LHCN-M2 (cell line): ENCODE measurements at regions not wholly inside any gene's neighbourhood (a gene's known extent, or its start where the extent isn't known, plus 50 kb on each side); places are given as distances from the start of the nearest gene placed in this dataset.
A peak's percentile ranks its signal among the peaks of the same experiment; 100 is the strongest.

Source experiments
- DNase-seq: peaks from one replicate; pipeline ENCODE4 v3.0.0-alpha.2; 2012; ENCODE audit warnings: low read depth

GRCh38 chr6:113442040-113442439 is 415.1 kb upstream of the MARCKS start:
- DNase-seq = no peak

DNA sequence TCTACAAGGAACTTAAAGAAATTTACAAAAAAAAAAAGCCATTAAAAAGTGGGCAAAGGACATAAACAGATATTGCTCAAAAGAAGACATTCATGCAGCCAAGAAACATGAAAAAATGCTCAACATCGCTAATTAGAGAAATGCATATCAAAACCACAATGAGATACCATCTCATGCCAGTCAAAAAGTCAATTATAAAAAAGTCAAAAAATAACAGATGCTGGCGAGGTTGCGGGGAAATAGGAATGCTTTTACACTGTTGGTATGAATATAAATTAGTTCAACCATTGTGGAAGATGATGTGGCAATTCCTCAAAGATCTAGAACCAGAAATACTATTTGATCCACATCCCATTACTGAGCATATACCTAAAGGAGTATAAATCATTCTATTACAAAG is 411.9 kb upstream of the MARCKS start:
- no peak for DNase-seq

DNA sequence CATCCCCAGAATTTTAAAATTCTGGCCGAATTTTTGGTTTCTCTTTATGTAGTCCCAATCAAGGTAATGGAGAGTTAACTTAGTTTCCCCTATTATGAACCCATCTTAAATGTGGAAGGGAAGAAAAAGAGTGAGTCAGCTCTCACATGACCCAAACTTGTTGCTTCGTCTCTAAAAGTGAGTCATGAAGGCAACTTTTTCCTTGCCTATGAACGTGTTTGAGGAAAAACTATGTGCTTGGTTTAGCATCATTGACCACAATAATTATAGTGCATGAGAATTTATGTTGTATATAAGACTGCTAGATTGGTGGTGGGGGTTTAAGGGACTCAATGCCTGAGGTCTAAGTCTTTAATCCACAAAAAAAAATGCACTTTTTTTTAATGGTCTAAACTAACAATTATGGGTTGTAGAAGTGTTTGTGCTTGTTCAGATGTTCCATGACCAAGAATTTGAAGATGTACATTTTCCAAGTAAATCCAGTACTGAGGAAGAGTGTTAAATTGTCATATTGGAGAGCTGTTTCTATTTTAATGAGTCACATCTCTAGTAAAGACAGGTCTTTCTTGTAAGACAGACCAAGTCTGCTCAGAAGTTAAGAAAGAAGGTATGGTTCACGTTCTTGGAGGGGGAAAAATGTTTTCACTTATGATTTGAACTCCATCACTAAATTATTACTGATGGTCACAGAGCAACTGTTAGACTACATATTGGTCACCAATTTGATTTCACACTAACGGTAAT is 409.9 kb upstream of the MARCKS start:
- DNase-seq = peak; percentile 91

DNA sequence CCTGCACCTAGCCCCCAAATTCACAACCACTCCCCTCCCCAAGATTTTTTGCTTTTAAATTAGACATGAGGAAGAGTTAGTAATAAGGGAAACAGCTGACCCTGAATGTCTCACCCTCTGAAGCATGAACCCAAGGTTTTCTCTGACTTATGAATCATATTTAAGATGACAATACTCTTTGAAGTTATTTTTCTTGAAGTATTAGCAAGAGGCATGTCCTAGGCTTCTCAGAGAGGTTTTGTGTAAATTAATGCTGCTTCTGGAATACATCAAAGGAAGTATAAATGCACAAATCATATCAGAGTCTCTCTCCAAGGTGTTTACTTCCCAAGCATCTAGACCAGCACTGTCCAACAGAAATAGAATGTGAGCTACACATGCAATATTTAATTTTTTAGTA is 408.1 kb upstream of the MARCKS start:
- DNase-seq = peak; percentile 86

DNA sequence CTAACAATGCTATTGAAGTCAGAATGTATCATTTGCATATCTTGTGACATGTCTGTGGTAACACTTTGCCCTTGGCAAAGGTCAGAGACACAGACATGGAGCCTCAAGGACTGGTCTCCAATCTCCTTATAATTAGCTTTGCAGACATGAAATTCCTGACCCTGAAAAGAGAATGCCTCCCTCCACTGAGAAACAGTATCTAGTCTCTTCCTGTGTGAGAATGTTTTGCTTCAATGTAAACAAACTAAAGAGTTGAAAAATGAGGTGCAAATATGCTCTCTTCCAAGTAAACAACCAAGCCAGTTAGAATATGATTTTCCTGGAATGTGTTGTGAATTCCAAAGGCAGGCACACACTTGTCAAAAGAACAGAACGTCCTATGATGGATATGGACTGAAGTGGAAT is 407.1 kb upstream of the MARCKS start:
- peak; percentile 75 for DNase-seq

DNA sequence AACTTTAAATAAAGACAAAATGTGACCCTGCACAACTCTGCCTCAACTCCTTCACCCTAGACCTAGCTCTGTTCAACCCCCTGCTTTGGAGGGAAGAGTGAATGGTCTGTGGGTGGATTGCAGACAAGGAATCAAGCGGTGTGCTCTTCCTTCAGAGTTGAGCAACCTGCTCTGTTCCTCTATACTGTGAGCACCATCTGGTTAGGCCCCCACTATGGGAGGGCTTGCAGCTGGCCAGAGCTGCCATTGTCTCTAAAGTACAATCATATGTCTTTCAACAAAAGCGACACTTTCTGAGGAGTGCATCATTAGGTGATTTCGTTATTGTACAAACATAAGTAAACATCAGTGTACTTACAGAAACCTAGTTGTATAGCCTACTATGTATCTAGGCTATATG is 406.1 kb upstream of the MARCKS start:
- no peak for DNase-seq

GRCh38 chr6:113457198-113457597 is 399.9 kb upstream of the MARCKS start:
- DNase-seq = peak; percentile 92

GRCh38 chr6:113457751-113458150 is 399.4 kb upstream of the MARCKS start:
- no peak for DNase-seq

DNA sequence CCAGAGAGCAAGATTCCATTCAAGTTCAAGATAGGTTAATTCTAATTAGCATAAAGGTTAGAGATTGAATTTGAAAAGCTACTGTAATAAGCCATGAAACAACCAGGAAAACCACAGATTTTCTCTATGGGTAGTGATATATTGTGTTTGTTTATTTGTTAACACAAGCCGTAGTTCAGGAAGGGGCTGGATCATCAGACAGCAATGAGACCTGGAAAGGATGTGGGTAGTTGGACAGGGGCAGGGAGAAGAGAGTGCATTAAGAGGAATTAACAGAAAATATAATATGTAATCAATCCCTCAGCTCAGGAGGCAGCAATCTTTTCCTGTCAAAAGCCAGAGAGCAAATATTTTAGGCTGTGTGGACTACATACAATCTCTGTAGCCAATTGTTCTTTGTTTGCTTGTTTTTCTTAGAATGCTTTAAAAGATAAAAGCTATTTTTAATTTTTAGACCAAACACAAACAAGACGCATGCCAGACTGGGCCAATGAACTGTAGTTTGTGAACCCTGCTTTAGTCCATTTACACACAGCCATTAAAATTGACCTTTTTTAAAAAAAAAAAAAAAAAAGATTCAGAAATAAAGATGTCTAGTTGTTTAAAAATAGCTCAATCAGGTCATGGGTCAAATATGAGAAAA is 398.7 kb upstream of the MARCKS start:
- peak; percentile 65 for DNase-seq

DNA sequence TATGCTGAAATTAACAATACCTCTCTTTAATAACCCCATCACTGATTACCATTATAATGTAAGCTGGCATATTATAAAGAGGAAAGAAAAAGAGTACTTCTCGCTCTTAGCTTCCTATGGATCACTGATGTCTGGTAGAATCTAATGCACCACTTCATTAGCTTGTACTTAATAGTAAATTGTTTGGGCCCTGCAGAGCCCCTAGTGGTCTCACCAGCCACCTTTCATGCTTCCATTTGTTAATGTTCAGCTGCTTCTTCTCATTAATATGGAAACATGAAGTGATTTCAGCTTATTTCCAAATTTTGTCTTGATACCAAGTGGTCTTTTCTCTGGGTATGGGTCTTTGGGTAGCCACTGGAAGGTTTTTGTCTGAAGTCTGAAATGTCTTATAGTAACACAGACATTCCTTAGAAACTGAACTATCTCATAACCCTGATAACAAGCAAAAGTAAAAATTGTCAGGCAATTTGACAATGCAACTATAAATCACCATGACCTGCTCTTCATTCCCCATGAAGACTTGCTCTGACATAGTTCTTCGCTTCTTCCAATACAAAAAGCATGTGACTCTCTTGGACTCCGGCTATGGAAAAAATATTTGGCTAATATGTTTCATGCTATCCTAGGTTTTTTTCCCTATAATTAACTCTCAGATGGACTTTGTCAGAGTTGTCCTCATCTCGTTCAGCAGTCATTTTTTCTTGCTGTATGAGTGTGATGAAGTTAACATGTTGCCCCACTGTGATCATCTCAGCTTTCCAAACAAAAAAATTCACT is 395.8 kb upstream of the MARCKS start:
- DNase-seq = no peak

DNA sequence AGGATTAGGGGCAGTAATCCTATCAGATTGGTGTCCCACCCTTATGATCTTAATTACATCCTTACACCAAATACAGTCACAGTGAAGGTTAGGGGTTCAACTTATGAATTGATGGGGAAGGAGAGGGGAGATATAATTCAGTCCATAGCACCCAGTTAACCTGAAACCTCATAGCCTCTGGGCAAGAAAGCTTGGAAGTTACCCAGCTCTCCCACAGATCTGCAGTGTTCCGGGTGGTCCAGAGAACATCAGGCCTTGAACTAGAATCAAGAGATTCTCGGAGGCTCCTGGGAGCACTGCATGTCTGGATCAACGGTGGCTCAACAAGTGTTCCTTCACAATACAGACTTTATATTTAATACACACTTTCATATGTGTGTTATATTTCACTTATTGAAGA is 392.6 kb upstream of the MARCKS start:
- no peak for DNase-seq

DNA sequence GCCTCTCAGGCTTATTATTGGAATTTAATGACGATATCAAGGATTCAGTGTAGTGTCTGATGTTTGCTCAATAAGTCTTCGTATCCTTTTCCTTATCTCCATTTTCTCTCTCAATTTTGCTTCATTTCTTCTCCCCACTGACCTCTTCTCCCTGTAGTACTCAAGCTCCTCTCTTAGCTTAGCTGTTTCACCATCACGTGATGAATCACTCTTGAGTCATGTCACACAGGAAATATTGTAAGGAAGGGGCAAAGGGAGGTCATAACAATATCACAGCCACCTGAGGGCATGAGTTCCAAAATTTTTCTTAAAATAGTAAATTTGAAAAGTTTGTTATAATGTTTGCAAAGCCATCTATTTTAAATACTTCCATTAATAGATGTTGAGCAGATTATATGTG is 392.2 kb upstream of the MARCKS start:
- DNase-seq = peak; percentile 92

DNA sequence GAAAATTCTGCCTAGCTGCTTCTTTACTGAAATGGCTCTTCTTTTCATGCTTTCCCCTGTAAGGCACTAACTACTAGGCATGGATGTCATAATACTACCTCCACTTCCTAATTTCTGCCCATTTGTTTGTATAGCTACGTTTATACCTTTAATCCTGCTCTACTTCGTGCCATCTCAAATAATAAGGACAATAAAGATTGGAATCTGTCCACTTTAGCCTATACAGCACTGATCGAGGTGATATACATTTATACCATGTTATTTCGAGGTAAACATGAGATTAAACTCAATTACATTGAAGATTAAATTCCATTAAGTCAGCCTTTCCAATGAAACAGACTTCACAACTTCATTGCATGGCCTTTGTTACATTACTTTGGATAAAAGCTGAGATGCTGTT is 390.6 kb upstream of the MARCKS start:
- DNase-seq = no peak

GRCh38 chr6:113475392-113475791 is 381.8 kb upstream of the MARCKS start:
- peak; percentile 19 for DNase-seq

DNA sequence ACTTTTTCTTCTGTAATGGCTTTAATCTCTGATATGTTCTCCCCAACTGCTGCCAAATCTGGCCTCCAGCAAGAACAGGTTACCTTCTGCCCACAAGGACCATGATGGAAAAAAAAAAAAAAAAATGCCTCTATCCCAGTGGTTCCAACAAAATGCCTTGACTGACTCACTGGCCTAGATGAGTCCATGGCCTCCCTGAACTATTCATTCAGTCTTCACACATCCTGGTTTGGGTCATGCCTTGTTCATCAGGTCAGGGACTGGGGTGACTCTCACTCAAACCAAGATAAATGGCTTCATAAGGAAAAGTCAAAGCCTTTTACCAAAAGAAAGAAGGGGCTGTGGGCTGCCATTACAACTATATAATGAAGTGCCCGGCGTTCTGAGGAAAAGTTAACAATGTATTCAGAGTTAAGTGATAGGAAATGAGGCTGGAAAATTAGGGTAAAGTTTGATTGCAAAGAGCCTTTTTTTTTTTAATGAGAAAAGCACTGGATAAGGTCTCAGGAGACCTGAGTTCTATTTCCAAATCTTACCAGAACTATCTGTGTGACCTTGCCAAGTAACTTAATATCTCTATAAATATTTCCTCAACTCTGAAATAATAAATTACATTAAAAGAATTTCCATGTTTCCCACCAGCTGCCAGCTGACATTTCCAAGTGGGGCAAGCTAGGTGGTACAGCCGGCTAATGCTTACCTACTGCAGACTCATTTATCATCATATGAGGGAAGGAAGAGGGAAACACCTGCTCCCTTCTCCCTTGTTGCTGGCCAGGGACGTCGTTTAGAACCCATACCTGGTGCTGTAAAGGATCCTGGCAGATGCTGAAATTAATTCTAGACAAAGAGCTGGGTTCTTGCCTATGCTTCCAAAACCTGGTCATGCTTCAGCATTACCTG is 380.0 kb upstream of the MARCKS start:
- peak; percentile 81 for DNase-seq

DNA sequence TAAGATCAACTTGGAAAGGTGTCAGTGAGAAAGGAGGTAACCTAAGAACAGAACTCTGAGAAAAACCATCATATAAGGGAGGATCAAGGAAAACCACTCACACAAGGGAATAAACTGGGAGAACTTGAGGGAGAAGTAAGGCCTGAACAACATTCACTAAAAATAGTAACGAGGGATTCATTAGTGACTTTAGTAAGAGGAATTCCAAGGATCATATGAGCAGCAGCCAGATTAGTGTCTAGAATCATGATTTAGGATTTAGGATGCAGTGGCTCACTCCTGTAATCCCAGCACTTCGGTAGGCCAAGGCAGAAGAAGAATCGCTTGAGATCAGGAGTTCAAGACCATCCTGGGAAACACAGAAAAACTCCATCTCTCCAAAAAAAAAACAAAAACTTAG is 376.5 kb upstream of the MARCKS start:
- DNase-seq = no peak

GRCh38 chr6:113481458-113481857 is 375.7 kb upstream of the MARCKS start:
- peak; percentile 15 for DNase-seq

- DNase-seq = no peak
Observed at GRCh38 chr6:113481910-113482309, 375.2 kb upstream of the MARCKS start.

GRCh38 chr6:113482771-113483170 is 374.4 kb upstream of the MARCKS start:
- no peak for DNase-seq

DNA sequence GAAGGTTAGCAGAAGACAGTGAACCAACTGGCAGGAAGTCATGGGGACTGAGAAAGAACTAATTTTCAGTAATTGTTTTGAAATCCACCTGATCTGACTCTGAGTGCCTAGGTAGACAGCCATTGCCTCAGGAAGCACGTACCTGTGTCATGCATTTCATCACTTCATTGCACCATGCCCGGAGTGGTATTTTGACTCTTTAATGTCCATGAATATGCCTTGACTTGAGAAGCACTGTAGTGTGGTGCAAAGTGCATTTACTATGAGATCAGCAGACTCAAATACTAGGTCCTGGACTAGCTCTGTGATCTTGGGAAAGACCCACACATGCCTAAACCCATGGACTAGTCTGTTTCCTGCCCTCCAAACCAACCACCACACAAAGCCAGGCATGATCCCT is 370.9 kb upstream of the MARCKS start:
- no peak for DNase-seq

DNA sequence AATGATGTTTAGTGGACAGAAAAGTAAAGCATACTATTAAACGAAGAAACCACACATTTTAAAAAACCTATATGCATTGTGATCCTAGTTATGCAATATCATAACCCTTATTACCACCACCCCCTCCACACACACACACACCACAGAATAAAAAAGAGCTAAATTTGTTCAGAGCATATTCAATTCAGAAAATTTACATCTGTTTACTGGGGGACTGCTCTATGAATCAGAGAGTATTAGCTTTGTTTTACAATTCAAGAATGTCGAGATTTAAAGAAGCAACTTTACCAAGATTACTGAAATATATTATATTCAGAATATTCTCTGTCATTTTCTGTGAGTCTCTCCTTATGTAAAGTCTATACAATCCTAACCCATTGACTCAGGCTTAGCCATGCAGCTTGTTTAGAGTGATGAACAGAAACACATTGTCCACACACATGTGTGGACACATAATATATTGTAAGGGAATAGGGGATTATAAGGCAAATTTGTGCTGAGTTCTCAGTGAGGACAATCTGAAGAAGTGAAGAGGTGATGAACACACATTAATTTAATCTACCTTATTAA is 369.6 kb upstream of the MARCKS start:
- DNase-seq = no peak
